WTC11 (cell line): ENCODE measurements at regions not wholly inside any gene's neighbourhood (a gene's known extent, or its start where the extent isn't known, plus 50 kb on each side); places are given as distances from the start of the nearest gene placed in this dataset.

Experiments used
- ATAC-seq: fragments of 200-7000 bp; cut with Tn5 transposase; 2 replicates; pipeline ENCODE4 v1.10.0; 2021; ENCODE audit warnings: mild to moderate bottlenecking, moderate library complexity
- CTCF ChIA-PET: fragments of 300-600 bp; sonication (Branson Sonifier 250); formaldehyde crosslinking; loops from one replicate; lab custom pipeline; 2021; ENCODE audit warnings: antibody characterized with exemption; lab: Charles Lee
- POLR2A ChIA-PET: fragments of 350-600 bp; sonication (Branson Sonifier 250); formaldehyde crosslinking; loops from one replicate; lab custom pipeline; 2021; ENCODE audit warnings: antibody characterized with exemption; lab: Charles Lee
- DNase-seq: peaks from one replicate; pipeline ENCODE4 v3.0.0; 2021; ENCODE audit warnings: low spot score
- H3K27ac Mint-ChIP-seq: 2 replicates; pipeline ENCODE4 v1.8.0; 2021; ENCODE audit warnings: mixed read lengths
- H3K27me3 Mint-ChIP-seq: 2 replicates; pipeline ENCODE4 v1.8.0; 2021; ENCODE audit warnings: low read depth, mild to moderate bottlenecking, moderate library complexity, mixed read lengths
- H3K36me3 Mint-ChIP-seq: 2 replicates; pipeline ENCODE4 v1.8.0; 2021; ENCODE audit warnings: mixed read lengths
- H3K4me1 Mint-ChIP-seq: 2 replicates; pipeline ENCODE4 v1.8.0; 2022; ENCODE audit warnings: mixed read lengths
- H3K4me3 Mint-ChIP-seq: 2 replicates; pipeline ENCODE4 v1.8.0; 2021; ENCODE audit warnings: mild to moderate bottlenecking, moderate library complexity, mixed read lengths
- H3K9me3 Mint-ChIP-seq: 2 replicates; pipeline ENCODE4 v1.8.0; 2021; ENCODE audit warnings: mixed read lengths
- CBFB ChIP-seq: sonication (generic); formaldehyde crosslinking; IDR thresholded peaks from 2 replicates; pipeline ENCODE4 v1.8.1; 2022; ENCODE audit warnings: mild to moderate bottlenecking, low read depth, missing genetic modification reagents
- CREB1 ChIP-seq: sonication (generic); formaldehyde crosslinking; IDR thresholded peaks from 2 replicates; pipeline ENCODE4 v1.8.0; 2023; ENCODE audit warnings: mild to moderate bottlenecking, missing genetic modification reagents
- CREM ChIP-seq: sonication (generic); formaldehyde crosslinking; IDR thresholded peaks from 2 replicates; pipeline ENCODE4 v1.8.1; 2022; ENCODE audit warnings: mild to moderate bottlenecking, missing genetic modification reagents, moderate library complexity
- ELF4 ChIP-seq: sonication (generic); formaldehyde crosslinking; IDR thresholded peaks from 2 replicates; pipeline ENCODE4 v1.8.1; 2022; ENCODE audit warnings: low read depth, mild to moderate bottlenecking, moderate library complexity, missing genetic modification reagents
- ERG ChIP-seq: fragments of 250-450 bp; sonication (Bioruptor Pico); IDR thresholded peaks from 2 replicates; pipeline ENCODE4 v1.8.0; 2021; ENCODE audit warnings: mild to moderate bottlenecking
- IRF1 ChIP-seq: sonication (generic); formaldehyde crosslinking; IDR thresholded peaks from 2 replicates; pipeline ENCODE4 v1.8.0; 2023; ENCODE audit warnings: missing genetic modification reagents
- JUN ChIP-seq: sonication (generic); formaldehyde crosslinking; IDR thresholded peaks from 2 replicates; pipeline ENCODE4 v1.8.0; 2023; ENCODE audit warnings: mild to moderate bottlenecking, missing genetic modification reagents
- MYBL2 ChIP-seq: sonication (generic); formaldehyde crosslinking; IDR thresholded peaks from 2 replicates; pipeline ENCODE4 v1.8.1; 2023; ENCODE audit warnings: mild to moderate bottlenecking, moderate library complexity, missing genetic modification reagents
- NFE2L1 ChIP-seq: sonication (generic); formaldehyde crosslinking; IDR thresholded peaks from 2 replicates; pipeline ENCODE4 v1.8.1; 2023; ENCODE audit warnings: missing genetic modification reagents
- NFYB ChIP-seq: sonication (generic); formaldehyde crosslinking; conservative IDR thresholded peaks from 2 replicates; pipeline ENCODE4 v1.8.0; 2022; ENCODE audit warnings: low read depth, missing genetic modification reagents
- NR1H2 ChIP-seq: sonication (generic); formaldehyde crosslinking; IDR thresholded peaks from 2 replicates; pipeline ENCODE4 v1.9.0; 2021; ENCODE audit warnings: mild to moderate bottlenecking, moderate library complexity, missing genetic modification reagents
- PRRX2 ChIP-seq: fragments of 250-450 bp; sonication (Bioruptor Pico); IDR thresholded peaks from 2 replicates; pipeline ENCODE4 v1.8.0; 2021; ENCODE audit warnings: mild to moderate bottlenecking
- RORB ChIP-seq: fragments of 250-450 bp; sonication (Bioruptor Pico); IDR thresholded peaks from 2 replicates; pipeline ENCODE4 v1.9.0; 2021; ENCODE audit warnings: mild to moderate bottlenecking
- SOX15 ChIP-seq: fragments of 250-450 bp; sonication (Bioruptor Pico); IDR thresholded peaks from 2 replicates; pipeline ENCODE4 v1.9.0; 2021; ENCODE audit warnings: mild to moderate bottlenecking
- USF1 ChIP-seq: sonication (generic); formaldehyde crosslinking; IDR thresholded peaks from 2 replicates; pipeline ENCODE4 v1.8.0; 2022; ENCODE audit warnings: mild to moderate bottlenecking, missing genetic modification reagents
- ZNF138 ChIP-seq: sonication (generic); formaldehyde crosslinking; conservative IDR thresholded peaks from 2 replicates; pipeline ENCODE4 v1.8.1; 2022; ENCODE audit warnings: mild to moderate bottlenecking, moderate library complexity, missing genetic modification reagents
- ZNF263 ChIP-seq: sonication (generic); formaldehyde crosslinking; IDR thresholded peaks from 2 replicates; pipeline ENCODE4 v1.8.1; 2022; ENCODE audit warnings: low read depth, mild to moderate bottlenecking, moderate library complexity, missing genetic modification reagents
- ZNF317 ChIP-seq: sonication (generic); formaldehyde crosslinking; IDR thresholded peaks from 2 replicates; pipeline ENCODE4 v1.8.1; 2023; ENCODE audit warnings: low read depth, mild to moderate bottlenecking, moderate library complexity, missing genetic modification reagents, borderline replicate concordance
- ZNF416 ChIP-seq: fragments of 250-450 bp; sonication (Bioruptor Pico); IDR thresholded peaks from 2 replicates; pipeline ENCODE4 v1.9.0; 2021; ENCODE audit warnings: mild to moderate bottlenecking, inconsistent platforms
- ZNF423 ChIP-seq: fragments of 250-450 bp; sonication (Bioruptor Pico); IDR thresholded peaks from 2 replicates; pipeline ENCODE4 v2.1.2; 2022; ENCODE audit warnings: mild to moderate bottlenecking, moderate library complexity
- ZNF425 ChIP-seq: fragments of 250-450 bp; sonication (Bioruptor Pico); conservative IDR thresholded peaks from 2 replicates; pipeline ENCODE4 v1.9.0; 2021; ENCODE audit warnings: mild to moderate bottlenecking
- TF ChIP-seq, protein P1 (sequence below): fragments of 250-450 bp; sonication (Bioruptor Pico); IDR thresholded peaks from 2 replicates; pipeline ENCODE4 v1.9.0; 2021; ENCODE audit warnings: moderate library complexity, mild to moderate bottlenecking, inconsistent platforms, borderline replicate concordance

GRCh38 chr12:13474381-13474780 is 277.9 kb downstream of the EMP1 start:
- Mint-ChIP-seq H3K36me3 (no peaks in the 10 kb centered on the region), H3K27ac (no peak overlapping the region), H3K9me3 (no peaks in the 10 kb centered on the region), H3K4me3 (no peak overlapping the region), H3K27me3 (no peaks in the 10 kb centered on the region), H3K4me1 (no peaks in the 10 kb centered on the region)
- POLR2A ChIA-PET, result no interaction called here
- TF ChIP-seq ZNF263, result no peak
- no peak for TF ChIP-seq ZNF423 (CRISPR knock-in tag)
- no peak for TF ChIP-seq JUN (CRISPR knock-in tag)
- no peak for TF ChIP-seq ZNF138 (CRISPR knock-in tag)
- CTCF ChIA-PET, result interaction anchor here (1.0 kb wide), 1 partner anchor 196 kb away, joined by 3 read pairs; no protein-coding TSS in a partner anchor
- no peak for ATAC-seq
- no peak for DNase-seq

- CTCF ChIA-PET, result interaction anchor here (2.6 kb wide), 1 partner anchor 110 kb away, joined by 8 read pairs; no protein-coding TSS in a partner anchor
- Mint-ChIP-seq H3K27ac (no peak overlapping the region), H3K9me3 (no peaks in the 10 kb centered on the region), H3K4me1 (no peaks in the 10 kb centered on the region), H3K27me3 (no peaks in the 10 kb centered on the region), H3K4me3 (no peak overlapping the region)
- ATAC-seq, result no peak
- POLR2A ChIA-PET, result no interaction called here
- TF ChIP-seq USF1 (CRISPR knock-in tag) (no peak), NFYB (no peak), CREM (CRISPR knock-in tag) (no peak), CREB1 (CRISPR knock-in tag) (no peak), JUN (CRISPR knock-in tag) (no peak), RORB (no peak), ZNF317 (CRISPR knock-in tag) (no peak), ZNF423 (CRISPR knock-in tag) (no peak), ZNF425 (CRISPR knock-in tag) (no peak), NR1H2 (CRISPR knock-in tag) (no peak), MYBL2 (CRISPR knock-in tag) (no peak), IRF1 (CRISPR knock-in tag) (no peak), ELF4 (no peak), NFE2L1 (no peak), SOX15 (CRISPR knock-in tag) (no peak), ERG (CRISPR knock-in tag) (no peak), PRRX2 (CRISPR knock-in tag) (no peak), CBFB (CRISPR knock-in tag) (no peak), ZNF416 (CRISPR knock-in tag) (no peak)
- TF ChIP-seq, protein P1, sequence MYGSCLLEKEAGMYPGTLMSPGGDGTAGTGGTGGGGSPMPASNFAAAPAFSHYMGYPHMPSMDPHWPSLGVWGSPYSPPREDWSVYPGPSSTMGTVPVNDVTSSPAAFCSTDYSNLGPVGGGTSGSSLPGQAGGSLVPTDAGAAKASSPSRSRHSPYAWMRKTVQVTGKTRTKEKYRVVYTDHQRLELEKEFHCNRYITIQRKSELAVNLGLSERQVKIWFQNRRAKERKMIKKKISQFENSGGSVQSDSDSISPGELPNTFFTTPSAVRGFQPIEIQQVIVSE (CRISPR knock-in tag), result no peak
- TF ChIP-seq, all 79 proteins: peak for 0
- no peak for DNase-seq
- H3K36me3 Mint-ChIP-seq, result no peaks in the 10 kb centered on the region
Measured at GRCh38 chr12:13472690-13473089, 276.2 kb downstream of the EMP1 start.
